Jurkat, Clone E6-1 (cell line): ENCODE measurements at regions not wholly inside any gene's neighbourhood (a gene's known extent, or its start where the extent isn't known, plus 50 kb on each side); places are given as distances from the start of the nearest gene placed in this dataset.

ENCODE experiments used
- DNase-seq: peaks from one replicate; pipeline ENCODE4 v3.0.0-alpha.2; 2011; ENCODE audit warnings: low read depth, low spot score
- H3K4me3 ChIP-seq: 2 replicates; pipeline ENCODE4 v1.5.1; 2011; ENCODE audit warnings: mild to moderate bottlenecking, low read length, control low read depth, moderate library complexity

DNA sequence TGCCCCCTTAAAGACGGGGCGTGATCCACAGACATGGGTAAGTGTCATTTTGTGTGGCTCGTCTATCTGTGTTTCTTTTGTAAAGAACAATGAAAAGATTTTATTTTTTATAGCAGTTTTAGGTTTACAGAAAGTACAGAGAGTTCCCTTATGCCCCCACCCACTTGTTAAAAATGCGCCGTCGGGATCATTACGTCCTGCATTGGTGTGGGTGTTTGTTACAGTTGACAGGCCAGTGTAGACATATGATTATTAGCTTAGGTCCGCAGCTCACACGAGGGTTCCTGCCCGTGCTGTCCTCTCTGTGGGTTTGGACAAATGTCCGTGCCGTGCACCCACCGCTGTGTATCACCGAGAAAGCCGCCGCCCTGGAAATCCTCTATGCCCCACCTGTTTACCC, 50.5 kb downstream of the RGS12 start:
- no peak for DNase-seq
- H3K4me3 ChIP-seq = no peak overlapping the region

DNA sequence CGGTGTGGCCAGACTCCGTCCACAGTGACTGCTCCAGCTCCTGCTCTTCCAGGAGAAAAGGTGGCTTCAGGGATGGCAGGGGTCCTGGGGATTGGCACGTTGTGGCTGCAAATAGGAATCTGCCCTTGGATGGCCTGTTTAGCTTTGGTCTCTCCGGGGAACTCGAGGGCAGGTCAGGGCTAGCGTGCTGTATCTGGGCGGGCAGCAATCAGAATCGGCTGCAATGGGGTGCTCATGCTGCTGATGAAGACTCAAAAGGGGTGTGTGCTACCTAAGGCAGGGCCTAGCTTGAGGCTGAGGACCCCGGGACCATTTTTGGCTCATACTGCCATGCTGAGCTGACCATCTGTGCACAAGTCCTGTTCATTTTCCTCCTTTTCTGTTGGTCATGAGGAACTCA, 51.3 kb downstream of the RGS12 start:
- DNase-seq = no peak
- H3K4me3 ChIP-seq = no peak overlapping the region

DNA sequence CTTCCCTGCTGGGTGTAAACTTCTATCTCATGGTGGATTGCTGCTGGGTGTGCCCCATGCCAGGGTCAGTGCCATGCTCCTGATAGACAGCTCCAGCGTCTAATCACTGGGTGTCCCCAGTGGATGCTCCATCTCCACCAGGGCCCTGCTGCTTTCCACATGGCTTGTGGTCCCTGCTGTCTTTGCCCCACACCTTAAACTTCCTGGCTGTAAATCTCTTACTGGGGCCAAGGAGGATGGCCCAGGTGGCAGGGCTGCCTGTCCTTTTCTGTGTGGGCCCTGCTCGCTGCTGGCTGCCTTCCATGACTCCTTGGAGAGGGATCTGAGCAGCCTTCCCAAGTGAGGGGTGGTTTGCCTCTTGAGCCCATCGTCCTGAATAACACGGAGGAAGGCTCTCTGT, 51.8 kb downstream of the RGS12 start:
- DNase-seq = no peak
- no peak overlapping the region for H3K4me3 ChIP-seq

DNA sequence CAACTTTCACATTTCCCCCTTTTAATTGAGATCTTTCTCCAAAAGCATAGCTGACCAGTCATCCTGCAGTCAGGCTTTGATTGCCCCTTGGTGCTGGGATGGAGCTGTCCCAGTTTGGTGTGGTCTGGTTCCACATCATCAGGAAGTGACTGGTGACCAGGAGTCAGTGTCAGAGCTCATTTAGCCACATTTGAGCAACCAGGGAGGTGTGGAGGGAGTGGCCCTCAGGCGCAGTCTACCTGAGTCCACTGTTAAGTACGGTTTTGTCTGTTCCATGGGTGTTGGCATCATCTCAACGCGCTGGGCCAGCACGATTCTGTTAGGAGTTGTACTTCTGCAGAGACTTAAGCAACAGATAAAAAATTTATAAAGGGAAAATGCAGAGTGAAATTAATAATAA, 52.6 kb downstream of the RGS12 start:
- no peak for DNase-seq
- no peak overlapping the region for H3K4me3 ChIP-seq

DNA sequence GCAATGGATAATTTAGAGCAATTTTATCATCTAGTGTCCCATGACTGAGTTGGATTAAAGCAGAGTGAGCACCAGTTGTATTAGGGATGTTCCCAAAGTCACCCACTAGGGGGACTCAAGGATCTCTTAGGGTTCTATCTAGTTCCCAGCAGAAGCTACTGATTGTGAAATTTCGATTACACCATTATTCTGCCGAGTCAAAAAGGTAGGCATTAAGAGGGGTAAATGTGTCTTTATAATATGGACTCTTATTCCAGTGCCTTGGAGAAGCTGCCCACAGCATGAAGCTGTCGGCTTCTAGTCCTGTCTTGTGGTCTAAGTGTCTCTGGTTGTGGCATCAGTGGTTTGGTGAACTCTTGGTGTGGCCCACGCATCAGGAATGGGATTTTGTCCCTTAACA, 53.3 kb downstream of the RGS12 start:
- peak; percentile 63 for DNase-seq
- H3K4me3 ChIP-seq = no peak overlapping the region

DNA sequence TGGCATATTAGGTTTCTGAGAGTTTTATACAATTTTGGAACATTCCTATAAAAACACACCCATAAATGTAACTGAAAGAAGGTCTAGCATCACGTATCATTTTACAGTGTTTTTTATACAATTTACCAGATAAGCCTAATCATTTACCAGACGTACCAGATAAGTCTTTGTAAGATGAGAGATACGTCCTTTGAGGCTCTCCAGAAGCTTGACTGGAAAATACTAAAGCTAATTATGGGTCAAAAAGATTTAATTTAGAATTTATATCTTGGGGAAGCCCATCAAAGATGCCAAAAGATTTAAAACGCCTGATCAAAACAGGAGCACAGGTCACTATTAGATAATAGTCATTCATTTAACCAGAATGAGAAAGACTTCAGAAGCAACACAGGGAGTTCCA, 55.0 kb downstream of the RGS12 start:
- no peak overlapping the region for H3K4me3 ChIP-seq
- DNase-seq = no peak

DNA sequence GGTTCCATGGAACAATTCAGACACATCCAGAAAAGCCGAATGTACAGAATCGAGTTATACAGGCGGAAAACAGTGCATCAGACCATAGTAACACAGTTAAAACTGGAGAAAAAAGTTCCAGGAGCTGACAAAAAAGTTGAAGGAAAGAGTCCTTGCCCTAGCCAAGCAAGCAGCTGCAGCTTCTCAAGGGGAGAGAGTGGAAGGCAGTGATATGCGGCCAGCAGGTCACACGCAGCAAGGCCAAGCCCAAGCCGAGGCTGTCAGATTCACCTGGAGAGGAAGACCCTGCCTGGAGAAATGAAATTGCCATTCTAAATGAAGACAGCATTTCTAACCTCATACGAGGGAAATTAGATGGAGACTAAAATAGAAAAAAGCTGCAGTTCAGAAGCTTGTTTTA, 55.8 kb downstream of the RGS12 start:
- no peak overlapping the region for H3K4me3 ChIP-seq
- DNase-seq = no peak

DNA sequence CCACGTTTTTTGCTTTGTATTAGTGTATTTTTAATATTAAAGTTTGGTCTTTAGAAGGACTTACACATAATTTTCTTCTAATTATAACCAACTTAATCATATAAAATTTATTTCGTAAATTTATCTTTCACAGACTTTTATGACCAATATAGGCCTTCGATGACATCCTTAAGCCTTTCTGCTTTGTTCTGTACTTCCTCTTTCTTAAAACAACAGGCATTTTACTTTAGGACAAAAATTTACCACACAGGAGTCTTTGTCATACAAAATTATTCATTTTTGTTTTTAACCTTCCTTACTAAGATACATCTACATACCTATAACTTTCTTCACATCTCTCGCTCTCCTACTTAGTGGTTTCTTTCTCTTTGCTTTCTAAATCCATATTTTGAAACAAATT, 56.3 kb downstream of the RGS12 start:
- no peak for DNase-seq

DNA sequence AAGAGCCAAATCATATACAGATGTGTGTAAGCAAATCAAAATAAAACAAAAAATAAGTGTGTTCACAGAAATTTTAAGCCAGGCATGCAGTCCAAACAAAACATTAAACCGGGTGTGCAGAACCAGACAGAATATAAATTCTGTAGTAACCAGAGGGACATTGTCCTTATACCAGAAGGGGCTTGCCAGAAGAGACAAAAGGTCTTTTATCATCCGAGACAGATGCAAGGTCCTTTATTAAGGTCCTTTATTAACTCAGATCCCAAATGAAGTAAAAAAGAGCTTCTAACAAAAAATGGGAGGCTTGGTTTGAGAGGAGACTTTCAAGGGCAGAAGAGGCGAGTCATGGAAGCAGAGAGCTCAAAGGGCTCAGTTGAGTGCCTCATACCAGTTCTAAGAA, 59.2 kb downstream of the RGS12 start:
- DNase-seq = no peak
- no peak overlapping the region for H3K4me3 ChIP-seq

More for the DNA sequence above, 56.3 kb downstream of the RGS12 start:
- H3K4me3 ChIP-seq = no peak overlapping the region

DNA sequence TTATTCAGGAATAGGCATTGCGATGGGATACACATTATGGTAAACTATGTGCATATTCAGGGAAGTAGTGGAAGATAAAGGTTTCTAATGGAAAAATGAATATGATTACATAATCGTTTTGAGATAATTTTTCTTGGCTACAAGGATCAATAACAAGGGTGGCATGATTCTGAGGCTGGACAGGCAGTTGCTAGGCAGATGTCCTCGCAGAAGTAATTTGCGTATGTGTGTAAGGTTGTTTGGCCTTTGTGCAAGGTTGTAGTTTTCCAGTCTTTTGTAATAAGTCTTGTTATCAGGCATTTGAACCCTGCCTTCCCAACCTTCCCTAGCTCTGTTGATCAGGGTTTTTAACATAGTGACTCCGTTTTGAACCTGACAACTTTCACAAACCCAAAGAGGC, 59.7 kb downstream of the RGS12 start:
- H3K4me3 ChIP-seq = no peak overlapping the region
- no peak for DNase-seq

DNA sequence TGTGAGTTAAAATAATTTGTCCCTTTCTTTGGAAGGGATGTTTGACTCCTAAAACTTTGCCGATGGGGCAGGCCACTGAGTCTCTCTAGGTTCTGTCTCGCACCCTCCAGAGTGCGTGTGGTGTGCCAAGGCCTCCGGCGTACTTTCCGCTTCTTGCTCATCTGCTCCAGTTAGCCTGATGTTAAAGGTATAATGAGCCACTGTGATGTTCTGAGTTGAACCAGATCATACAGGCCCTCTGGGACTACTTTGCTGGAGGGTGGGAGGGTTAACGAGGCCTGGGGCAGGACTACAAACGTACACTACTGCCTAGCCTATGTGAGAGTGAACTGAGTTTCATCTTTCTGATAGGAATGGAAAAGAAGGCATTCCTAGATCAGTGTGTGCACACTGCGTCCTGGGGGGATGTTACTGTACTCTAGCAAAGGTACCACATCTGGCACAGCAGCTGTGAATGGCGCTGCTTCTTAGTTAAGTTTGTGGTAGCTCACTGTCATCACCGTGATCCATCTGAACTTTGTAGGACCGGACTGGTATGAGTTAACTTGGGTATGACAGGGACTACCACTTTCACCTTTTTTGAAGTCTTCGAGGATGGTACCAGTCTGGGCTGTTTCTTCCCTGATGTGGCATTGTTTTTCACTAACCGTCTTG, 60.2 kb downstream of the RGS12 start:
- no peak overlapping the region for H3K4me3 ChIP-seq
- no peak for DNase-seq

DNA sequence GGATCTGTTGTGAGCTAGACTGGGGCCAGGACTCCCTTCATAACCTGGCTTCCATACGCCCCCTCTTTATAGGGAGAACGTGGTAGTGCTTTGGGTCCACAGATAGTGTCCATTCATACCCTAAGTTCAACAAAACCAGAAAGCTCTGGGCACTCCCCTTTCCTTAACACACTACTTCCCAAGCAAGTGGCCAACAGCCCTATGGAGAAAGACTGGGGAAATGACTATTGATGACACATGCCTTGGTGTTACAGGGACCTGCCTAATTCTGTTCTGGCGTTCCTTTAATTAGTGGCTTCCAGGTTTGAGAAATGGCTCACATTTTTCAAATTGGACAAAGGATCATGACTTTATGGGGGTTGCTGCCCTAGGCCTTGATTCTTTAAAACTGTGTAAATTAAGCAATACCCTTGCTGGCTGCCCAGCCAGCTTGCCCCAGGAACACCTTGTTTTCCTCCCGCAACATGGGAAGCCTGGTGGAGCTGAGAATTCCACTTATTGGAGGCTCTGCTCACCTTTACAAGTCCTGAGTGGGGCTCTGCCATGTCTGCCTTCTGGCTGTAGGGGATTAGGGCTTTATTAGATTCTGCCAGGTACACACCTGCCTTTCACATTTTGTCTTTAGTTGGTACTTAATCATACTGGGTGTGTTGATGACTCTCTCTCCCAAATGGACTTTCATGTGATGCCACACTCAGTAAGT, 61.1 kb downstream of the RGS12 start:
- no peak overlapping the region for H3K4me3 ChIP-seq
- DNase-seq = no peak

DNA sequence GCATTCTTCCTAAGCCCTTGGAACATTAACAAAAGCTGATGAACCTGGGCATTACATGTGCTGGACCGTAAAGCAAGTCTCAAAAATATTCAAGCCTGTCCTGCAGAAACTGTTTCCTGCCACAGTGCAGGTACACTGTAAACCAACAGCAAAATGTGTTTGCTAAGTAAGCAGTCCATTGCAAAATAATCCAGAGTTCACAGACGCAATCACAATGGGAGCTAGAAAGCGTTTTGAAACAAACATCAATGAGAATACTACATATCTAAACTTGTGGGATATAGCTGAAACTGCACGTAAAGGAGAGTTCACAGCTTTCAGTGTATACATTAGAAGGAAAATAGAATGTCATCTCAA, 61.6 kb downstream of the RGS12 start:
- no peak for DNase-seq
- H3K4me3 ChIP-seq = no peak overlapping the region

DNA sequence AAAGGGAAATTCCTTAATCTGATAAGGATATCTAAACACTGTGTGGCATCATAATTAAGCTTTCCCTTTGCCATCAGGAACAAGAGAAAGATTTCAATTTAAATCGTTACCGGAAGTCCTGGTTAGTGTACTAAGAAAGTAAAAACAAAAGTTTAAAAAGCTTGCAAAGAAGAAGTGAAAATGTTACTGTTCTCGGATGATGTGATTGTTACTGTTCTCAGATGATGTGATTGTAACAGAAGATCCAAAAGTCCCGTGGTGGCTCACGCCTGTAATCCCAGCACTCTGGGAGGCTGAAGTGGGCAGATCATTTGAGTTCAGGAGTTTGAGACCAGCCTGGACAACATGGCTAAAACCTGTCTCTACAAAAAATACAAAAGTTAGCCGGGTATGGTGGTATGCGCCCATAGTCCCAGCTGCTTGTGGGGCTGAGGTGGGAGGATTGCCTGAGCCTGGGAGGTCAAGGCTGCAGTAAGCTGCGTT, 62.5 kb downstream of the RGS12 start:
- H3K4me3 ChIP-seq = no peak overlapping the region

DNA sequence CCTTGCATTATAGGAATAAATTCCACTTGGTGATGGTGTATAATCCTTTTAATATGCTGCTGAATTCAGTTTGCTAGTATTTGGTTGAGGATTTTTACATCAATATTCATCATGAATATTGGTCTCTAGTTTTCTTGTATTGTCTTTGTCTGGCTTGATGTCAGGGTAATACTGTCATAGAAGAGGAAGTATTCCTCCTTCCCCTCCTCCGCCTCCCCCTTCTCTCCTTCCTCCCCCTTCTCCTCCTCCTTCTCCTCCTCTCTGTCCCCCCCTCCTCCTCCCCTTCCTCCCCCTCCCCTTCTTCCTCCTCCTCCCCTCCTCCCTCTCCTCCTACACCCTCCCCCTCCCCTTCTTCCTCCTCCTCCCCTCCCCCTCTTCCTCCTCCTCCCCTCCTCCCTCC, 65.8 kb downstream of the RGS12 start:
- DNase-seq = no peak
- no peak overlapping the region for H3K4me3 ChIP-seq

More for the DNA sequence above, 62.5 kb downstream of the RGS12 start:
- DNase-seq = no peak

DNA sequence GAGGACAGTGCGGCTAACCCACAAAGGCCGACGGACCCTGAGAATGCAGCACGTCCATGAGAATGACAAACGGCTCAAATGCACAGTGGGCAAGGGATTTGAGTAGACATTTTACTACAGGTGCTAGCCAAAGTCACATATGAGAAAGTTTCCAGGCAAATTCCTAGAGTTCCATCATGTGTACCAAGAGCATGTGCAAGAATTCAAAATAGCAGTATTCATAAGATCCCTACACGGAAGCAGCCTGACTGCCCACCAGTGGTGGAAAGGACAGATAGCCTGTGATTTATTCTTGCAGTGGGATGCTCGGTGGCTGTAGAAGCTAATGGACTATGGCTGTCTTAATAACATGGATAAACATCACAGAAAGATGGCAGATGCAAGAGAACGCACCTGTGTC, 68.0 kb downstream of the RGS12 start:
- DNase-seq = no peak
- no peak overlapping the region for H3K4me3 ChIP-seq

DNA sequence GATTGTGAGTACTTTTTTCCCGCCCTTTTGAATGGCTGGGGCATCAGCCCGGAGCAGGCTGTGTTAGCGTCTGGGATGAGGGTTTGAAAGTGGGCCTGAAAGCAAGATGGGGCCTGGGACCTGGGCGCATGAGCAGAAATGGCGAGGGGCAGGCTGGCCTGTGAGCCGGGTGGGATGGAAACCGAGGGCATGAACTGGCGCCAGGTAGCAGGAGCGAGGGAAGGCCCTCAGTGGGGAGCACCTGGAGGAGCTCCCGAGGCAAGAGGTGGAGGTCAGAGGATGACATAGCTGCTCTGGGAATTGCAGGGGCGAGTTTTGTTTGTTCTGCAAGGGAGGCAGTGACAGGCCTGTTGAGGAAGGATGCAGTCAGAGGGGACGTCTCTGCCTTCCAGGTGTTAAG, 68.6 kb downstream of the RGS12 start:
- H3K4me3 ChIP-seq = no peak overlapping the region
- no peak for DNase-seq

DNA sequence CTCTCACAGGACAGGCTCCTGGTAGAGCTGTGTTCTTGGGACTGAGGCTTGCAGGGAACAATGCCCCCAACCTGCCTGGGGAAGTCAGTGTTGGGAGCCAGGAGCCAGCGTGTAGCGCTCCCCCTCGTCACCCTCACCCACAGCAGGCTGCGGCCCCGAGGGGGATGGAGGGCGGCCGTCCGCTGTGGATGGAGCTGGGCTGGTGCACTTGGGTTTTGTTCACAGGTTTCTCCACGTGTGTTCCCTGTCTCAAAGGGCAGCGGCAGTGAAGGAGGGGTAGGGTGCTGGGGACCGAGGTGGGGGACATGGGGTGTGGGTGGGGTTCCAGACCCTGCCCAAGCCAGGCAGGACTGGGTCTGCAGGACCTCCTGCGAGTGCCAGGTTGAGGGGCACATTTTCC, 69.1 kb downstream of the RGS12 start:
- no peak for DNase-seq
- H3K4me3 ChIP-seq = no peak overlapping the region

DNA sequence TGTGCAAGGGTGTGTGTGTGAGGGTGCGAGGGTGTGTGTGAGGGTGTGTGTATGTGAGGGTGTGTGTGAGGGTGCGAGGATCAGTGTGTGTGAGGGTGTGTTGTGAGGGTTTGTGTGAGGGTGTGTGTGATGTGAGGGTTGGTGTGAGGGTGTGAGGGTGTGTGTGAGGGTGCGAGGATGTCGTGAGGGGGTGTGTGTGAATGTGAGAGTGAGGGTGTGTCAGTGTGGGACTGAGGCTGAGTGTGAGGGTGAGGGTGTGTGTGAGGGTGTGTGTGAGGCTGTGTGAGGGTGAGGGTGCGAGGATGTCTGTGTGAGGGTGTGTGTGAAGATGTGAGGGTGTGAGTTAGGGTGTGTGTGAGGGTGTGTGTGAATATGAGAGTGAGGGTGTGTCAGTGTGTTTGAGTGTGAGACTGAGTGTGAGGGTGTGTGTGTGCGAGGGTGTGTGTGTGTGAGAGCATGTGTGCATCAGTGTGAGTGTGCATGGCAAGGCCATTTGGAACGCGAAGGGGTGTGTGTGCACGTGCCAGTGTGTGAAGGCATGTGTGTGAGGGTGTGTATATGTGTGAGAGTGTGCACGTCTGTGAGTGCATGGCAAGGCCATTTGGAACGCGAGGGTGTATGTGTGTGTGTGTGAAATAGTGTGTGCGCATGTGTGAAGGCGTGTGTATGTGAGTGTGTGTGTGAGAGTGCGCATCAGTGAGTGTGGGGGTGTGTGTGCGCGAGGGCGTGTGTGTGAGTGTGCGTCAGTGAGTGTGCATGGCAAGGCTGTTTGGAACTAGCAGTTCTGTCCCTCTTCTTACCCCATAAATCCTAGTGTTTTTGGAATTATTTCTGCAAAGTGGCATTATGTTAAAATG, 69.8 kb downstream of the RGS12 start:
- DNase-seq = no peak
- no peak overlapping the region for H3K4me3 ChIP-seq

DNA sequence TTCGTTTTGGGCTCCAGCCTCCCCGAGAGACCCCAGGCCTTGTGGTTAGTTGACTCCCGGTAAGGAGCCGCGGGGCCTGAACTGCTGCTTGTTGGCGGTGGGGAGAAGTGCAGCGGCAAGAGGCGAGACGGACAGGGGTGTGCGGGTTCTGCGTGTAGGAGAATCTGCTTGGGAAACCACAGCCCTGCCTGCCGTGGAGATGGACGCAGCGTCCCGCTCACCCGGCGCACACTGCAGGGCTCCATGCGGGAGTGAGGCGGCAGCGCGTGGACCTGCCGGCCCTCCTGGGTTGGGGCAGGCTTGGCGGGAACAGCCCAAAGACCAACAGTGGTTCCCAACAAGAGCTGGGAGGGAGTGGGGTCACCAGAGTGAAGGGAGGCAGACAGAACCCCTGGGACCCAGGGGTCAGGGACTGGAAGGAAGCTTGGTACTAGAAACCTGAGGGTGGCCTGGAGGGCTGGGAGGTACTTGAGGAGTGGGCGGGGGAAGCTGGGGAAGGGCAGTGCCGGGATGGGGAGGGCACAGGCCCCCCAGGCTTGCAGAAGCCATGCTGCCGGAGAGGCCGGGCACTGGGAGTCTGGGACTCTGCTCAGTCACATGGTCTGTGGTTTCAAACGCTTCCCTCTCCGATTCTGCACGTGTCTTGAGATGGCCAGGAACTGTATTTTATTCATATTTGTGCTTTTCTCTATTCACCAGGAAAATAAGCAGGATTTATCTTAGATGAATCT, 70.8 kb downstream of the RGS12 start:
- no peak overlapping the region for H3K4me3 ChIP-seq
- no peak for DNase-seq
